Skeletal muscle tissue (tissue), 3 donors: ENCODE measurements at regions not wholly inside any gene's neighbourhood (a gene's known extent, or its start where the extent isn't known, plus 50 kb on each side); places are given as distances from the start of the nearest gene placed in this dataset.

Experiments used
- H3K27ac ChIP-seq: one replicate; pipeline ENCODE4 v1.7.0; 2013; ENCODE audit warnings: mild to moderate bottlenecking, low read depth, low read length, inconsistent platforms
- H3K27me3 ChIP-seq, 3 donors: one replicate each; pipeline ENCODE4 v1.7.0; 2013; ENCODE audit warnings: low read length in 3 of 3; ENCODE audit not compliant: control insufficient read depth in 3 of 3, insufficient read depth in 3 of 3
- H3K36me3 ChIP-seq, 3 donors: one replicate each; pipeline ENCODE4 v1.7.0; 2013; ENCODE audit warnings: low read length in 3 of 3; ENCODE audit not compliant: control insufficient read depth in 3 of 3, insufficient read depth in 3 of 3
- H3K4me1 ChIP-seq, 3 donors: one replicate each; pipeline ENCODE4 v1.7.0; 2013; ENCODE audit warnings: low read length in 3 of 3, mild to moderate bottlenecking in 3 of 3; ENCODE audit not compliant: control insufficient read depth in 3 of 3, insufficient read depth in 3 of 3
- H3K4me3 ChIP-seq, 3 donors: one replicate each; pipeline ENCODE4 v1.7.0; 2013; ENCODE audit warnings: low read length in 3 of 3
- H3K9ac ChIP-seq, 3 donors: one replicate each; pipeline ENCODE4 v1.7.0; 2013; ENCODE audit warnings: low read length in 3 of 3, mild to moderate bottlenecking in 3 of 3, moderate library complexity in 2 of 3, low read depth in 1 of 3
- H3K9me3 ChIP-seq, 3 donors: one replicate each; pipeline ENCODE4 v1.7.0; 2013; ENCODE audit warnings: low read length in 3 of 3; ENCODE audit not compliant: control insufficient read depth in 3 of 3
- donor health status: Osteomylitis.

DNA sequence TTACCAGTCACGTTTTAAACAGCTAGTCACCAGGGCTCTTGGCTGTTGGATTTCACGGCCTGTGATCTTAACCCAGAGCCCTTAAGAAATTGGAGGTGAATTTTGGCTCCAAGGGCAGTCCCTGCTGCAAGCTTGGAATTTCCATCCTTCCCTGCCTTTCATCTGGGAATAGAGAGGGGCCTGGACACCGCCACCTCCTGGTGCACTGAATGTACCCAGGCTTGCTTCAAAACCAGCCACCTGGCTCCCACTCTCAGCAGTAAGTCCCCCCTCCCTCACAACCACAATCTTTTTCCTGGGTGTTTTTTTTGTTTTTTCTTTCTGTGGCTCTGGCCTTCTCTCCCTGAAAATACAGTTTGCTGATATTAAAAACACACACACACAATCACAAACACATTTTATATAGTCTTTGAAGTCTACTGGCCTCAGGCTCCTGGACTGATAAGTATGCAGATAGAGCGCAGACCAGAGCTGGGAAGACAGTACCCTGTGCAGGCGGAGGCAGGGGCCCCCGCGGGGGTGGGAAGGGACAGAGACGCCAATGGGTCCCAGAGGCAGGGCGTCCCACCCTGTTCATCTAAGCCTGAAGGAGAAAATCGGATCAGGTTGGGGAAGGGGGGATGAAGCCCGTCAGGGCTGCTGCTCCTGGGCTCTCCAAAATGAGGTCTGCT, 65.8 kb upstream of the IGSF21 start:
- Histone ChIP-seq H3K4me3 (no peak overlapping the region), H3K36me3 (no peaks in the 10 kb centered on the region), H3K27ac (no peak overlapping the region), H3K9me3 (no peaks in the 10 kb centered on the region), H3K4me1 (peaks cover 0 to 3% (median 0%) of the 10 kb centered on the region in 3 donors), H3K27me3 (peaks cover 0 to 25% (median 6%) of the 10 kb centered on the region in 3 donors), H3K9ac (no peak overlapping the region)

DNA sequence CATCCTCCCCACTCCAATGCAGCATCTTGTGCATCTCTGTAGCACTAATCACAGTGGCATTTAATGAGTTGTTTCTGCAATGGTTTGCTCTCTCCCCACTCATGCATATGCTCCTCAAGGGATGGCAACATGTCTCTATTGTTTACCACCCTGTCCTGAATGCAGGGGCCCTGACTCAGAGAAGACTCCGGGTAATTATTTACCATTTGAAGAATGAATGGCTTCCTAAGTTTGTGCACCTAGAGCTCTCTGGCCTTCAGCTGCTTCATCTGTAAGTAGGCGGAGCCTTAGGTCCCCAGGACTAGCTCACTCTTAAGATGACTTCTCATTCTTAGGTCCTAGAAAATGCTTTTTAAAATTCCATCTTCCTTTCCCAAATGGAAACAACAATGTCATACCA, 63.7 kb upstream of the IGSF21 start:
- no peaks in the 10 kb centered on the region for H3K36me3 ChIP-seq
- H3K27ac ChIP-seq = no peak overlapping the region
- no peaks in the 10 kb centered on the region for H3K9me3 ChIP-seq
- H3K4me3 ChIP-seq = no peak overlapping the region
- no peak overlapping the region for H3K9ac ChIP-seq
- H3K27me3 ChIP-seq = peaks cover 0 to 25% (median 14%) of the 10 kb centered on the region in 3 donors
- peaks cover 0 to 3% (median 0%) of the 10 kb centered on the region in 3 donors for H3K4me1 ChIP-seq

GRCh38 chr1:18045203-18045602, 62.4 kb upstream of the IGSF21 start:
- Histone ChIP-seq H3K9ac (no peak overlapping the region), H3K4me1 (peaks cover 0 to 3% (median 0%) of the 10 kb centered on the region in 3 donors), H3K27me3 (peaks cover 0 to 27% (median 14%) of the 10 kb centered on the region in 3 donors), H3K27ac (no peak overlapping the region), H3K4me3 (no peak overlapping the region), H3K36me3 (no peaks in the 10 kb centered on the region), H3K9me3 (no peaks in the 10 kb centered on the region)

DNA sequence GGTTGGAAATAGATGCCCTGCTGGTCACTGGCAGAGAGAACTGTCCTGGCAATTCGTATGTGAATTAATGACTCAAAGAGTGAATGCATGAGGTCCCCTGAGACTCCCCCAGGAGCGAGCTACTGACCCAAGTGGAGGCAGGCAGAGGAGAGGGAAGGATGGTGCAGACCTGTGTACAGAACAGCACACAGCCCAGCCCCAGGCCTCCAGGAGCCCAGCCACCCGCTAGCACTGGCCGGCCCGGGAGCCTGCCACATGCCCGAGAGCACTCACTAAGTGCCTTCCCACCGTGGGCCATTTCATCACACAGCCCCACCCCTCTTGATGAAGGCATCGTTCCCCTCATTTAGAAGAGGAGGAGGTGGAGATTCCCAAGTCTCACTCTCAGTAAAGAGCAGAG, 62.0 kb upstream of the IGSF21 start:
- Histone ChIP-seq H3K27ac (no peak overlapping the region), H3K27me3 (peaks cover 0 to 31% (median 14%) of the 10 kb centered on the region in 3 donors), H3K4me3 (no peak overlapping the region), H3K4me1 (peaks cover 0 to 3% (median 0%) of the 10 kb centered on the region in 3 donors), H3K9me3 (no peaks in the 10 kb centered on the region), H3K36me3 (no peaks in the 10 kb centered on the region), H3K9ac (no peak overlapping the region)

GRCh38 chr1:18047122-18047521, 60.5 kb upstream of the IGSF21 start:
- no peaks in the 10 kb centered on the region for H3K4me1 ChIP-seq
- H3K9ac ChIP-seq = no peak overlapping the region
- H3K36me3 ChIP-seq = no peaks in the 10 kb centered on the region
- H3K27ac ChIP-seq = no peak overlapping the region
- H3K4me3 ChIP-seq = no peak overlapping the region
- H3K27me3 ChIP-seq = peaks cover 6 to 35% (median 24%) of the 10 kb centered on the region in 3 donors
- no peaks in the 10 kb centered on the region for H3K9me3 ChIP-seq

GRCh38 chr1:18049228-18049627, 58.4 kb upstream of the IGSF21 start:
- no peaks in the 10 kb centered on the region for H3K4me1 ChIP-seq
- no peaks in the 10 kb centered on the region for H3K9me3 ChIP-seq
- H3K27me3 ChIP-seq = peaks cover 6 to 36% (median 26%) of the 10 kb centered on the region in 3 donors

GRCh38 chr1:18052671-18053070, 54.9 kb upstream of the IGSF21 start:
- H3K4me3 ChIP-seq = no peak overlapping the region
- peaks cover 0 to 3% (median 0%) of the 10 kb centered on the region in 3 donors for H3K4me1 ChIP-seq
- no peak overlapping the region for H3K9ac ChIP-seq
- no peak overlapping the region for H3K27ac ChIP-seq
- no peaks in the 10 kb centered on the region for H3K36me3 ChIP-seq
- H3K27me3 ChIP-seq = peaks cover 16 to 43% (median 39%) of the 10 kb centered on the region in 3 donors
- H3K9me3 ChIP-seq = no peaks in the 10 kb centered on the region

More at GRCh38 chr1:18049228-18049627, 58.4 kb upstream of the IGSF21 start:
- H3K36me3 ChIP-seq = no peaks in the 10 kb centered on the region
- H3K4me3 ChIP-seq = no peak overlapping the region
- H3K27ac ChIP-seq = no peak overlapping the region
- H3K9ac ChIP-seq = no peak overlapping the region

- Histone ChIP-seq H3K36me3 (no peaks in the 10 kb centered on the region), H3K4me3 (no peak overlapping the region), H3K9me3 (no peaks in the 10 kb centered on the region), H3K27me3 (peaks cover 27 to 63% (median 60%) of the 10 kb centered on the region in 3 donors), H3K9ac (no peak overlapping the region), H3K27ac (no peak overlapping the region), H3K4me1 (peaks cover 0 to 3% (median 0%) of the 10 kb centered on the region in 3 donors)
Observed at GRCh38 chr1:18055156-18055555, 52.4 kb upstream of the IGSF21 start.

GRCh38 chr1:18056545-18056944, 51.1 kb upstream of the IGSF21 start:
- no peaks in the 10 kb centered on the region for H3K36me3 ChIP-seq
- no peaks in the 10 kb centered on the region for H3K9me3 ChIP-seq
- H3K27ac ChIP-seq = no peak overlapping the region
- no peak overlapping the region for H3K9ac ChIP-seq
- H3K4me3 ChIP-seq = no peak overlapping the region
- H3K27me3 ChIP-seq = peaks cover 24 to 63% (median 58%) of the 10 kb centered on the region in 3 donors
- H3K4me1 ChIP-seq = peaks cover 0 to 3% (median 0%) of the 10 kb centered on the region in 3 donors

GRCh38 chr1:18057623-18058022, 50.0 kb upstream of the IGSF21 start:
- Histone ChIP-seq H3K27ac (peak overlapping the region; percentile 25), H3K27me3 (peaks cover 23 to 63% (median 51%) of the 10 kb centered on the region in 3 donors), H3K9me3 (no peaks in the 10 kb centered on the region), H3K4me3 (no peak overlapping the region), H3K4me1 (peaks cover 0 to 3% (median 0%) of the 10 kb centered on the region in 3 donors), H3K36me3 (no peaks in the 10 kb centered on the region), H3K9ac (no peak overlapping the region)
